Activated naive CD4-positive, alpha-beta T cell treated with anti-CD3 and anti-CD28 coated beads, Interleukin-2, amount 50 U/mL, for 72 hours (primary cell): ENCODE measurements at regions not wholly inside any gene's neighbourhood (a gene's known extent, or its start where the extent isn't known, plus 50 kb on each side); places are given as distances from the start of the nearest gene placed in this dataset.

Experiments
- ATAC-seq, 2 donors: fragments of 150-1000 bp; cut with Tn5 transposase; 2 replicates each; pipeline ENCODE4 v1.10.0; 2021; ENCODE audit warnings: mild to moderate bottlenecking in 2 of 2, moderate library complexity in 2 of 2
- DNase-seq, 2 donors: peaks; one replicate each; pipeline ENCODE4 v3.0.0; 2021 to 2022; ENCODE audit warnings: low spot score in 2 of 2
- H3K27ac Mint-ChIP-seq, 2 donors: one replicate each; pipeline ENCODE4 v1.8.0; 2022; ENCODE audit warnings: mild to moderate bottlenecking in 2 of 2, mixed read lengths in 2 of 2
- H3K36me3 Mint-ChIP-seq, 2 donors: one replicate each; pipeline ENCODE4 v1.8.0; 2022; ENCODE audit warnings: mixed read lengths in 2 of 2
- H3K9me3 Mint-ChIP-seq, 2 donors: one replicate each; pipeline ENCODE4 v1.8.0; 2022; ENCODE audit warnings: mixed read lengths in 2 of 2

DNA sequence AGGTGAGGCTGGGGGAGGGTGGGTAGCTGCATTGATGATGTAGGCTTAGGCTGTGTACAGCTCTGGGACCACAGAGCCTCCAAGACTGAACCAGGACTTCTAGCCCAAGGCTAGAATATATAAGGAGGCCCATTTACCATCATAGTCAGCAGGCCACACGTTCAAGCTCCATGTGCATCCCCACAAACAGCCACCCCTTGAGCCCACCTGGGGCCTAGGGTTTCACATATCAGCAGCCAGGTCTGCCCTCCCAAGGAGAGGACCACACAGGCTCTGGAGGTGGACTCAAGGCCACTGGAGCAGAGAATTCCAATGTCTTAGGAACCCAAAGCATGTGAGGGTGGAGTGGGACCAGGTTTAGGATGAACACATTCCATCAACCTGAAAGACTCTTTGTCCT, 230.5 kb downstream of the TTC32 start:
- no peak for ATAC-seq
- H3K27ac Mint-ChIP-seq: no peak overlapping the region
- no peaks in the 10 kb centered on the region for H3K36me3 Mint-ChIP-seq
- no peaks in the 10 kb centered on the region for H3K9me3 Mint-ChIP-seq
- no peak for DNase-seq

DNA sequence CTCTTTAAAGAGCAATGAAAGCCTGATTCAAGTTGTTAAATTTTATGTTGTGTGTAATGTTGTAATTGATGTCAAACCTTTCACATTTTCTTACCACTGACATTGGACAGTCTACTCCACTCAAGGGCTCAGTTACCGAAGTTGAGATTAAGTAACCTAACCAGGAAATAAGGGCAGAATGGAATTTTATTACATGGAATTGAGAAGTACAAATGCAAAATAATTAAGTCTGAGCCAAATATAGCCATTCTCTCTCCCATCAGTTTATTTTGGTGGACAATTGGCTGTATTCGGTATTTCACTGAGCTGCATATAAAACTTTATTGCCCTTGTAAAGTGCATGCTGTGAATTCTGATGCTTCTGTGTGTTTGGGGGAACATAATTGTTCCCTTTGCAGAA, 231.5 kb downstream of the TTC32 start:
- Mint-ChIP-seq H3K9me3 (no peaks in the 10 kb centered on the region), H3K27ac (no peak overlapping the region), H3K36me3 (no peaks in the 10 kb centered on the region)
- ATAC-seq (no peak), DNase-seq (no peak)

GRCh38 chr2:19669559-19669958, 232.2 kb downstream of the TTC32 start:
- DNase-seq: no peak
- ATAC-seq: no peak
- Mint-ChIP-seq H3K36me3 (no peaks in the 10 kb centered on the region), H3K9me3 (no peaks in the 10 kb centered on the region), H3K27ac (no peak overlapping the region)

- ATAC-seq (no peak), DNase-seq (no peak)
- Mint-ChIP-seq H3K9me3 (no peaks in the 10 kb centered on the region), H3K36me3 (no peaks in the 10 kb centered on the region), H3K27ac (no peak overlapping the region)
Observed at GRCh38 chr2:19669126-19669525, 232.7 kb downstream of the TTC32 start.

- Mint-ChIP-seq H3K9me3 (no peaks in the 10 kb centered on the region), H3K36me3 (no peaks in the 10 kb centered on the region), H3K27ac (no peak overlapping the region)
Observed at GRCh38 chr2:19667536-19667949, 234.2 kb downstream of the TTC32 start.

DNA sequence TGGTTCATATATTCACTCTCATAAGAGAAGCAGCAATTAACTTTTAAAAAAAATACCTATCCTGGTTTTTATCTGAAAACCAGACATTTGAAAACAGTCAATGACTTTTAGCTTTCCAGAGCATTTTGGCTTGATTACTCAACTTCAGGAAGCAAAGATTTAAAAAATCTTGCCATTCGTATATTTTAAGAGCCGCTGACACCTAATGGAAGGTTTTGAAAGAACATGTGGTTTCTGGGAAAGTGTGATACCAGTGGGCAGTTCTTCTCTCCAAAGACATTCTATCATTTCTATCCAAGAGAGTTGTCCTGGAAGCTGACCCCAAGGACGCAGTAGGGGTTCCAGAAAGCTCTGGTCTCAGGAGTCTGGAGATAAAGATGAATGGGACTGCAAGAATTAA, 234.7 kb downstream of the TTC32 start:
- Mint-ChIP-seq H3K27ac (no peak overlapping the region), H3K36me3 (no peaks in the 10 kb centered on the region), H3K9me3 (no peaks in the 10 kb centered on the region)
- no peak for ATAC-seq
- no peak for DNase-seq

More at GRCh38 chr2:19667536-19667949, 234.2 kb downstream of the TTC32 start:
- DNase-seq: no peak
- ATAC-seq: no peak

DNA sequence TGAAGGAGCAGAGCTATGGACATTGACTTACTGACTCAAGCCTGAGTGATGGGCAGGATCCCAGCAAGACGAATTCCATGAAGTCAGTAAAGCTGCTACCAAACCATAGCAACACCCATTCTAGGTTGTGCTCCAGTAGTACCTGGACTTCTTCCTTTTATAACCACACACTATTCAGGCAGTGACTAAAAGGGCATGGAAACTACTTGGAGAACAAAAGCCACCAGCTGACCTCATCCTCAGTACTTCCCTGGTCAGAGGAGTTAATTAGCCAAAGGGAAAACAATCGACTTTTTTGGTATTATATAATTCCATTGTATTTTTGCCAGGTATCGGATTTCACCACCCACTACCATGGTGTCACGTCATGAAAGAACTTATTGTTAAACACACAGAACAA, 237.1 kb downstream of the TTC32 start:
- DNase-seq: no peak
- Mint-ChIP-seq H3K9me3 (no peaks in the 10 kb centered on the region), H3K27ac (no peak overlapping the region), H3K36me3 (no peaks in the 10 kb centered on the region)
- ATAC-seq: no peak

DNA sequence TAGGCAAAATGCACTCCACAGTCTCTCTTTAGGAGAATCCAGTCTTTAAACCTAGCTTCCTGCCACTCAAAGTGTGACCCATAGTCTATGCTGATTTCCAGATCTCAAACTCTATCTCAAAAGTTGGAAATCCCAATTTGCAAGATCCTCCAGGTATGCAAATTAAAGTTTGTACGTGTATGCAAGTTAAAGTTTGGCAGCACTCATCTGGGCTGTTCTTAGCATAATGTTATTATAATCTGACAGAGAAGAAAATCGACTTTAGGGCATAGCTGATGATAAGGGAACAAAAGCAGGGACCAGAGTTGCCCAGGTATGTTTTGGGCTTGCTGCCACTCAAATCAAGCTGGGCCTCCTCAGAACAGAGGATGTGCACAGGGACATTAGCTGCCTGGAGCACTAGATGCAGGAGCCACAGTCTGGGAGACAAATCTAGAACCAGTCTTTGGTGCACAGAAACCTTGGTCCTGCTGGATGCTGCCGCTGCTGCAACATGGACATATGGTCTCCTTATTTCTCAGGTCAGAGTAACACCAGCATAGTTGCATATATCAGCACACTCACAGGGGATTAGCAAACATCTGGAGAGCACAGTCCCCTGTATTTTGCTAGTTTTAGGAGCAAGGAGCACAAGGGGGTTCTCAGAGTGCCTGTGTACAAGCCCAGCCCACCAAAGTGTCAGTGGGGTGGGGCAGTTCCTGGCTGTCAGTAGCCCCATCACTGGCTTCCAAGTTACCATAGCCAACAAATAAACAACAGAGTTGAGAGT, 242.6 kb downstream of the TTC32 start:
- Mint-ChIP-seq H3K27ac (no peak overlapping the region), H3K9me3 (no peaks in the 10 kb centered on the region), H3K36me3 (no peaks in the 10 kb centered on the region)
- ATAC-seq: no peak
- DNase-seq: no peak

GRCh38 chr2:19656011-19656410, 245.8 kb downstream of the TTC32 start:
- Mint-ChIP-seq H3K9me3 (no peaks in the 10 kb centered on the region), H3K27ac (no peak overlapping the region), H3K36me3 (no peaks in the 10 kb centered on the region)
- ATAC-seq (no peak), DNase-seq (no peak)

GRCh38 chr2:19654310-19655090, 247.3 kb downstream of the TTC32 start:
- no peaks in the 10 kb centered on the region for H3K9me3 Mint-ChIP-seq
- peak in 1 of 2 donors; percentile 36 for ATAC-seq
- no peaks in the 10 kb centered on the region for H3K36me3 Mint-ChIP-seq
- peak overlapping the region in 1 of 2 donors; percentile 14 for H3K27ac Mint-ChIP-seq
- no peak for DNase-seq

GRCh38 chr2:19653509-19653908, 248.3 kb downstream of the TTC32 start:
- Mint-ChIP-seq H3K27ac (no peak overlapping the region), H3K9me3 (no peaks in the 10 kb centered on the region), H3K36me3 (no peaks in the 10 kb centered on the region)
- DNase-seq (no peak), ATAC-seq (no peak)

- Mint-ChIP-seq H3K27ac (no peak overlapping the region), H3K9me3 (no peaks in the 10 kb centered on the region), H3K36me3 (no peaks in the 10 kb centered on the region)
- ATAC-seq (no peak), DNase-seq (no peak)
Observed at GRCh38 chr2:19652811-19653210, 249.0 kb downstream of the TTC32 start.

- Mint-ChIP-seq H3K27ac (no peak overlapping the region), H3K36me3 (no peaks in the 10 kb centered on the region), H3K9me3 (no peaks in the 10 kb centered on the region)
- no peak for ATAC-seq
- no peak for DNase-seq
Observed at GRCh38 chr2:19651466-19651865, 250.3 kb downstream of the TTC32 start.

- Mint-ChIP-seq H3K36me3 (no peaks in the 10 kb centered on the region), H3K27ac (no peak overlapping the region), H3K9me3 (no peaks in the 10 kb centered on the region)
- DNase-seq (no peak), ATAC-seq (no peak)
Observed at GRCh38 chr2:19649785-19650380, 251.9 kb downstream of the TTC32 start.

DNA sequence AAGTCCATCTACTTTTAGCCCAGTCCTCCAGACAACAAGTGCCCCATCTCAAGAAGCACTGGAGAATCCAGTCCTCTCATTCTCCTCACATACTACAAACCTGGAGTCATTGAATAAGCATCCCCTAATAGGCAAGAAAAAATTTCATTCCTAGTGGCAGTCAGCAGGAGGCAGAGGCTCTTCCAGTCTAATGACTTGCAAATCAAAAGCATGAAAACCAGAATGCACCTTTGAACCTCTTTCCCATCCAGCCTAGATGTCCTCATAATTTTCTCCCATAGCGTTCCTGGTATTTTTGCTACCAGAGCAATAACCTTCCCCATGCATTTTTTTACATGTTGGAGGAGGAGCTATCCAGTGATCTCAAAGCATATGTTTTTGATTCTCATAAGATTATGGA, 252.6 kb downstream of the TTC32 start:
- no peak for ATAC-seq
- DNase-seq: no peak
- Mint-ChIP-seq H3K36me3 (no peaks in the 10 kb centered on the region), H3K27ac (no peak overlapping the region), H3K9me3 (no peaks in the 10 kb centered on the region)

DNA sequence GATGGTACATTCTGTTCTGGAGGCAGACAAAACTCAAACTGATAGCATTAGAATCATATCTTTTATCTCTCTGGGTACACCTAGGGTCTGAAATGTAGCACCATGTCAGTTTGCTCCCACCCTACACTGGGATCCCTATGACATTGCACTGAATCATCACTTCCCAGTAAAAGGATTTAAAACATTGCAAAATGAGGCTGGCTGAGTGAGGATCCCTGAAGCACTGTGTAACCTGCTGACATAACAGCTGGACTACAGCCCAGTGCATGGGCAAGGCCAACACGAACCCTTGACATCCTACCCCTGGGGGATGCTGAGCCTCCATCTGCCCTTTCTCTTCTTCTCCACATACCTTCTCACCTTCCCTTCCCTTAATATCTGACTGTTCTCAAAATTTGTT, 253.2 kb downstream of the TTC32 start:
- no peaks in the 10 kb centered on the region for H3K36me3 Mint-ChIP-seq
- H3K9me3 Mint-ChIP-seq: no peaks in the 10 kb centered on the region
- ATAC-seq: no peak
- no peak overlapping the region for H3K27ac Mint-ChIP-seq
- no peak for DNase-seq

GRCh38 chr2:19646987-19647386, 254.8 kb downstream of the TTC32 start:
- Mint-ChIP-seq H3K9me3 (no peaks in the 10 kb centered on the region), H3K27ac (no peak overlapping the region), H3K36me3 (no peaks in the 10 kb centered on the region)
- DNase-seq (no peak), ATAC-seq (no peak)
